ENCODE measurements at regions not wholly inside any gene's neighbourhood (a gene's known extent, or its start where the extent isn't known, plus 50 kb on each side); places are given as distances from the start of the nearest gene placed in this dataset.
"Not testable (repeated sequence)": the region's sequence is repeated elsewhere in the genome, so short reads cannot be mapped to it uniquely, and the experiment has no call there.

GRCh38 chr4:81754169-81754568 is 282.5 kb upstream of the RASGEF1B start:
- no peak for DNase-seq

- DNase-seq = no peak
Measured at GRCh38 chr4:81751531-81752289, 280.0 kb upstream of the RASGEF1B start.

- no peak for DNase-seq
Measured at GRCh38 chr4:81747242-81747930, 275.7 kb upstream of the RASGEF1B start.

- DNase-seq = no peak
Measured at GRCh38 chr4:81746773-81747172, 275.1 kb upstream of the RASGEF1B start.

GRCh38 chr4:81746071-81746470 is 274.4 kb upstream of the RASGEF1B start:
- DNase-seq = no peak

- DNase-seq = no peak
Measured at GRCh38 chr4:81745050-81745449, 273.3 kb upstream of the RASGEF1B start.

GRCh38 chr4:81743731-81744435 is 272.2 kb upstream of the RASGEF1B start:
- DNase-seq = no peak

- DNase-seq = no peak
Measured at GRCh38 chr4:81740487-81740886, 268.8 kb upstream of the RASGEF1B start.

- no peak for DNase-seq
Measured at GRCh38 chr4:81738891-81739290, 267.2 kb upstream of the RASGEF1B start.

- DNase-seq = no peak
Measured at GRCh38 chr4:81737865-81738559, 266.3 kb upstream of the RASGEF1B start.

- no peak for DNase-seq
Measured at GRCh38 chr4:81736324-81736723, 264.6 kb upstream of the RASGEF1B start.

GRCh38 chr4:81732980-81733379 is 261.3 kb upstream of the RASGEF1B start:
- no peak for DNase-seq

GRCh38 chr4:81724925-81725329 is 253.2 kb upstream of the RASGEF1B start:
- no peak for DNase-seq

GRCh38 chr4:81723927-81724587 is 252.3 kb upstream of the RASGEF1B start:
- DNase-seq = no peak

GRCh38 chr4:81723019-81723884 is 251.5 kb upstream of the RASGEF1B start:
- no peak for DNase-seq

GRCh38 chr4:81722290-81722851 is 250.7 kb upstream of the RASGEF1B start:
- no peak for DNase-seq

- DNase-seq = no peak
Measured at GRCh38 chr4:81715757-81716156, 244.1 kb upstream of the RASGEF1B start.

- DNase-seq = not testable (repeated sequence)
Measured at GRCh38 chr4:81715357-81715756, 243.7 kb upstream of the RASGEF1B start.

GRCh38 chr4:81714291-81714690 is 242.6 kb upstream of the RASGEF1B start:
- no peak for DNase-seq

GRCh38 chr4:81712714-81713113 is 241.0 kb upstream of the RASGEF1B start:
- DNase-seq = no peak

- DNase-seq = no peak
Measured at GRCh38 chr4:81704461-81704860, 232.8 kb upstream of the RASGEF1B start.
